HG02885 (cell line): ENCODE measurements at regions not wholly inside any gene's neighbourhood (a gene's known extent, or its start where the extent isn't known, plus 50 kb on each side); places are given as distances from the start of the nearest gene placed in this dataset.

Source experiments
- ATAC-seq: cut with Tn5 transposase; IDR thresholded peaks from one replicate; pipeline ENCODE4 v1.9.1; 2021; ENCODE audit warnings: mild to moderate bottlenecking; ENCODE audit not compliant: unreplicated experiment, poor library complexity

DNA sequence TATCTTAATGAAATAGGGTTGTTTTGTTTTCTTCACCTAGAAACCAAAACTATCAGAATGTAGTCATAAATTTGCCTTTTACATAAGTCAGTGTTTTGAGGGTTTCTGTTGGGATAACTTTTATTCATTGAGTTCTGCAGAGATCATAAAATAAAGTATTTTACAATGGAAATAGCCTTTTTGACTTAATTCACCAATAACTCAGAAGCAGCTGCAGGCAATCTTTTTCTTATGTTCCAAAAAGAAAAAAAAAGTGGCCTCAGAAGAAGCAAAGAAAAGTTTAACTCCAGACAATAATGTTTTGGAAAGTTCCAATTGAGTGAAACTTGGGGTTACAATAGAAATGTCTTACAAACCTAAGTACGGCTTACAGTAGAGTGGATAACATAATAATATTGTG is 491.7 kb upstream of the NRP1 start:
- ATAC-seq, result no peak

DNA sequence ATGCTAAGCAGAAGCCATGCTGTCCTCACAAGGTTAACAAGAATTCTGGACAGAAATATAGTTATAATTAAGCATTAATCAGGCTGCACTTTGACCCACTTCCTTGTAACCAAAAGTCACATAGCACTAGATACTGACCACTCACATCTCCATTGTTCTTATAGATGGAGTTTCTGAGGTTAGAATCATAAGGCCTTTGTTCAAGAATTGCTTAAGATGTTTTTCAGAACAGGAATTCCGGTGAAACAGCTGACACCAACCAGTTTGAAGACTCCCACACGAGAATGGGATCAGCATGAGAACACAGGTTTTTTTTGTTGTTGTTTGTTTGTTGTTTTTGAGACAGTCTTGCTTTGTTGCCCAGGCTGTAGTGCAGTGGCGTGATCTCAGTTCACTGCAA is 488.3 kb upstream of the NRP1 start:
- ATAC-seq, result no peak

DNA sequence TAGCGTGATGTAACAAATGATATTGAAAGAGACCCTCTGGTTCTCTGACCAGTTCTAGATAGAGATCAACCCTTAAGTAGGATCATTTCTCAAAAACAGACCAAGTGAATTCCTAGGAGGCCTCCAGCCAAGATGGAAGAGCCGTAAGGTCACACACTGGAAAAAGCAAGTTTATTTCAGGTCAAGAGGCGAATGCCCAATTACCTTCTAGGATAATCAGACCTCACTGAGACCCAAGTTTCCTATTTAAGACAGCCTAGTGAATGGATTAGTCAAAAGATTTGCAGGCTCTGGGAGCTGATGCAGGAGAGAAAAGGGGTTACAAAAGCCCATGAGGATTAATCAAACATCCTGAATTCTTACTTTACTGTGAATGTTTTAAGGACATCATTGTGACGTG is 486.1 kb upstream of the NRP1 start:
- no peak for ATAC-seq

DNA sequence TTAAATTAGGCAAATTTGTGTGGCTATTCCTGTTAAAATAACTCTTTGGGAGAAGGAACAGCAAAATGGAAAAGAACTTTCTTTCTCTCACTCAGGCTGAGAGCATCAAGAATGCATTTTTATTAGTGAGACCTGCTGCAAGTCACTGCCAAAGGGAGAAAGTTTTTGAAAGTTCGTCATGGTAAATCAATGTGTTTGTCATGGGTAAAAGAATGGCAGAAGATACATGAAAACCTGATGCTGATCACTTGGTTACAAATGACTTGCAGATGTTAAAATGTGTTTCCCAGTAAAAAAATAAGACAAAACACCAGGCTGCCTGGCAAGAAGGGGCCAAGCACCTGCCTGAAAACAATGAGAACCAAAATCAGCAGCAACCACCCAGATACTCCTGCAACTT is 484.7 kb upstream of the NRP1 start:
- no peak for ATAC-seq

DNA sequence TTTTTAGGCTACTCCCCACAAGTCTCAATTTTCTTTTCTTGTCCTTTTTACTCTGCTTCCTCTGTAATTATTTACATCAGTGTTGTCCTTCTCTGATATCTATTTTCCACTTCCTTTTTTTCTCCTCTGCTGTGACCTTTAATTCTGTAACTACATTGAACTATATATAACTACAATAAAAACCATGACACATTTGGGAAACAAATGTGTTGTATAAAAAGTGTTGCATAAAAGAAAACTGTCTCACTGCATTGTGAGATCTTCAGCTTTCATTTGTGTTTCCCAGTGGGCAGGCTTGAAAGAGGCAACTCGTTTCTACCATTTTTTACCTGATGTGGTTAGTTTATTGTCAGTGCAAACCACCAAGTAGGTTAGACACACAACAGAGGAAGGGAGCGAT is 483.9 kb upstream of the NRP1 start:
- no peak for ATAC-seq

DNA sequence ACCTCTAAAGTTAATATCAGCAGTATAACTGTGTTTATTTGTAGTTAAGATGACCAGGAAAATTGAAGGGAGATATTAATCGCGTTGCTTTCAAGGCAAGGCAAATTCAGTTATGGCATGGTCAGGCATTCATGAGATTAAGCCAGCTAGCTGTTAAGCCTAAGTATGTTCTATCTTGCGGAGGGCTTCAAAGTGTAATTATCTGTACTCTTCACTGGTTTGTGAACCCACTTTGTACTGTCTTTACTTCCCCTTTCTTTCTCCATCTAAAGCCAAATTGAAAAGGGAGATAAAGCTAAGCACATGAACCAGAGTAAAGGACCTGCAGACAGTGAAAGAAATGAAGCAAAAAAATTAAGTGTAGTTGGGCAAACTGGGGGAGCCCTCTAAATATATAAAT is 483.1 kb upstream of the NRP1 start:
- no peak for ATAC-seq

DNA sequence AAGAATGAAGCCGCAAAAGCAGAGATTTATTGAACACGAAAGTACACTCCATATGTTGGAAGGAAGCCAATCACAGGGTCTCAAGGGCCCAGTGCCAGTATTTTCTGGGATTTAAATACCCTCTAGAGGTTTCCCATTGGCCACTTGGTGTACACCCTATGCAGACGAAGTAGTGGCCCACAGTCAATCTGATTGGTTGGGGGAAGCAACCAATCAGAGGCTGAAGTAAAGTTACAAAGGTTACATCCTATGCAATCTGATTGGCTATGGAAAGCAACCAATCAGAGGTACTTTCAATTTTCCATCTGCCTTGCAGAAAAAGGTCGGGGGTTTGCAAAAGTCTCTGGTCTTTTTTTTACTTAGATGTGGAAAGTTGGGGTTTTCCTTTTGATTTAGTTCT is 481.3 kb upstream of the NRP1 start:
- no peak for ATAC-seq

DNA sequence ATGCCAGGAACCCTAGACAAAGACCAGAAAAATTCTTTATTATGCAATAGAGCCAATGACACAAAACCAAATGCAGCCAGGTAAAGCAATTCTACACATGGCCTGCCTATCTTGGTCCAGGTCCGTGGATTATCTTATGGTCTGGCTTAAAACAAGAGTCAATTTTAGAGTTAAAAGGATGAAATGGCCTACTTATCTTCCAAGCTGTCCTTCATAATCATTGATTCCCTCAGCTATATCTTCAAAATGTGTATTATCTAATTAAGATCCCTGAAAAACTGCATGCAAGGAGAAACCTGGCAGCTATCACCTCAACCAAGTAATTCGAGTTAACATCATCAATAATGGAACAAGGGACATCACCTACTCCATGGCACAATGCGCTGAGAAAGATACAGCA is 479.4 kb upstream of the NRP1 start:
- ATAC-seq, result no peak

DNA sequence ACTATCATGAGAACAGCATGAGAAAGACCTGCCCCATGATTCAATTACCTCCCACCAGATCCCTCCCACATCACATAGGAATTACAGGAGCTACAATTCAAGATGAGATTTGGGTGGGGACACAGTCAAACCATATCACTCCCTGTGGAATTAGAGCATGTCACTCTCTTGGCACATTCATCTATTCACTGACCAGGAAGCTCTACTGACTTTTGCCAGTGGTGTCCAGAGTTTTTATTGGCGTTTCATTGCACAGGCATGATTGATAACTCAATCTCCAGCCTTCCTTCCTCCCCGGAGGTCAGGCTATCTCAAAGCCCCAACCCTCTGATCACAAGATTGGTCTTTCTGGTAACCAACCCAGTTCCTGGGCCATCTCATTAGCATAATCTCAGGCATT is 478.9 kb upstream of the NRP1 start:
- ATAC-seq, result no peak

DNA sequence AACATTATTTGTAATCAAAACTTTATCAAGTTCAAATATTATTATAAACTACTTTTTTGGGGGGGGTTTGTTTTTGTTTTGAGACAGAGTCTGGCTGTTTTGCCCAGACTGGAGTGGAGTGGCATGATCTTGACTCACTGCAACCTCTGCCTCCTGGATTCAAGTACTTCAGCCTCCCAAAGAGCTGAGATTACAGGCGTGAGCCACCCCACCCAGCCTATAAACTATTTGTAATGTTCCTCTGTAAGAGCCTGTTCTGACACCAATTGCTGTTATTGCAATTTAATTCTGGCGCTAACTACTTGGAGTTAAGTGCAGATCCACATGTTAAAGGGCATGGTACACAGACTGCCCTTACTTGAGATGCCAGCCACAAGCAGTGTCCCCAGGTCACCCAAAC is 478.1 kb upstream of the NRP1 start:
- ATAC-seq, result no peak

DNA sequence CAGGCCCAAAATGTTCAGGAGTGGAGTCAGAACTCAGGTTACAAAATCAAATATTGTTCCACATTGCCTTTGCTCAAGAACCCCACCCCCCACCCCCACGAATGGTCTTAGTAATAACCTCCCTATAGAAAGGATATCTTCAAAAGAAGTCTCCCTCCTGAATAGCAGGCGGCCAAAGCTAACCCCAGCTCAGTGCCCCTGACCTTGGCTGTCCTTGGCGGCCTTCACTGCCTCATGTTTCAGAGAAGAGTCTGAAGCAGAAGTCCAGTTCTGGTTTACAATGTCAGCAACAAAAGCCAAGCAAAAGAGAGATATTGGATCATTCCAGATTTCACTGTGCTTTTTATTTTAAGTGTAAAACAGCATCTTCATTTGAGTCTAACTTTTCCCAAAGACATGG is 476.5 kb upstream of the NRP1 start:
- no peak for ATAC-seq

DNA sequence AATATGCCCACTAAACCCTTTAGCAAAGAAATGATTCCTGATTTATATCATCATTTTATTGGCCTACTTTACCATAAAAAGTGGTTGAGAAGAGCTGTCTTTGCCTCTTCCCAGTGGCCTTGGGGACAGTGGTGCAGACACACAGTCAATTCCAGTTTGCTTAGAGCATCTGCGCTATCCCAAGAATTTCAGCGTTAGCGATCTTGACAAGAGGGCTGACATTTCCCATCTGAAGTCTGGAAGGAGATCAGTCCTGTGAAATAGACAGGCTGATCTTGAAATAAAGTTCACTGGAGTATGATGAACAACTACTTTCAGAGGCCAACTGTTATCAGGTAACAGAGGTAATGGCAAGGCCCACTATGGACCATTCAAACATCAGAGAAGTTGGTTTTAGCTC is 475.3 kb upstream of the NRP1 start:
- ATAC-seq, result no peak

DNA sequence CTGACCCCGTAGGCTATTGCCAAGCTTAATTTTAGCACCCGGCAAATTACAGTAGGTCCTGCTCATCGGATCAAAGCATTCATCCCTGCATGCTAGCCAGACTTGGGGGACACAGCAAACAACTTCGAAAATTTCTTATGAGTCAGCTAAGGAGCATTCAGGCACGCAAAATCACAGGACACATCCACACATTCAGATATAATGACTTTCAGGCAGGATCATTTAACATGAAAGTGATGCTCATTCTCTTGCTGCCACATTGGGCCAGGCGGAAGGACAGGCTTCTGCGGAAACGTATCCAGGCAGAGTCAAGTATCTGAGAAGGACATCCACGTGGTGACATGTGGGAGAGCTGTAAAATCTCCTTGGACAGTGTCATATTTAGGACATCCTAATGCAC is 474.0 kb upstream of the NRP1 start:
- ATAC-seq, result no peak

DNA sequence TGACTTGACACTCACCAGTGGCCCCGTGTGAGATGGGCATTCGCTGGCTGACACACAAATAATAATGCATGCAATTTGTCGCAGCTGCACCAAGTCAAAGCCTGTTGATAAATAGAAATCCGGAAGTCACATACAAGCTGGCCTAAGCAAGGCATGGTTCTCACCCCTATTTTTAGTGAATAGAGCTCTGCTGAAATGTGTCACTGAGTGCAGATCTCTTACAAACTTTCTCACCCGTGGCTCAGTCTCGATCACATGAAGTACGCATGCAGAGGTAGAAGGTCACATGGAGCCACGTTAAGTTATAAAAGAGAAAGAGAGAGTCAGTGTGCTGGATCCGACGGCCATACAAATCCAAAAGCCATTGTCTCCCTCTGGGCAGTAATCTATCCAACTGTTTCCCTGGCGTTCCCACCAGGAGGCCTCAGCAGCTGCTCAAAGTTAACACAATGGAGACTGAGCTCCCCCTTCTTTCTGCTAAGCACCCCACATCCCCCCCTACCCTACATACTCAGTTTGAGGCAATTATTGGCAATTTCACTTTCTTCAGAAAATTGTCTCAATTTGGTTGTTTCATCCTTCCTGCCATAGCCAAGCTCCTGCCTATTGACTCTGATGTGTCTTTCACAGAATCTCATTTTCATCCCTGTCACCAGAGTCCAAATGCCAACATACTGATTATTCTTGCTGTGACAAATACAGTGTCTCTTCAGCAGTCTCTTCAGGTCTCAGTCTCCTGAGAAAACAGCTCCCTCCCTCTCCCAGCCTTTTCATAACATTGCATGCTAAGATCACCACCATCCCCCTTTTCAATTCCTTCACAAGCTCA is 473.3 kb upstream of the NRP1 start:
- no peak for ATAC-seq

DNA sequence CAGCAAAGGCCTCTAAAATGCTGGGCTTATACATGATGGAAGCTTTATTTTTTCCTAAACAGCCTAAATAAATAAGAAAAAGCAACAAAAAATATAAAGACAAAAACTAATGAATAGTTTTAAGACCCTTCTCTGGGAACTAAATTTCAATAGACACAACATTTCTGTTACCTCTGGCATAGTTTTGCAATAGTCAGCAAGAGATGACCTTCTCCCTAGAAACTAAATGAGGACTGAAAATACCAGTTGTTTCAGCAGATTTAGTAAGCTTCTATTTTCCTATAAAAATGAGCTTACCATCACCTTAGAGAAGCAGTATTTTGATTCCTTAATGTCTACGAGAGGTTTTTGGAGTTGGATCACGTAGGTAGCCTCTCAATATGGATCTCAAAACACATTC is 471.4 kb upstream of the NRP1 start:
- no peak for ATAC-seq

DNA sequence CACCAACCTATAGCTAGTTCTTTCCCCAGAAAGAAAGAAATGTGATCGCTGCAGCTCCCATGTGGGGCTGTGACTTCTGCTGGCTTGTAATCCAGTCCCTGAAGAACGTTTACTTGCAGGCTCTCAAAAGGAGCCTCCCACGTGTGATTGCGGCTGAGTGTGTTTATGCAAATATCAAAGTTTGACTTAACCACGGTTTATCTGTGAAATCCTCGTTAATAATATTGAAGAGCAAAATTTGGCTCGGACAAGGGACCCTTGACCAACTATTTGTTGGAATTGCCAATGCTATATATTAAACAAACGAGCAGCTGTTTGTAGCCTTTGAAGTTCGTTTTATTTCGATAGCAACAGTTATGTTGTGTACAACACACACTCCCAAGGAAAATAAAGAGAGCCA is 470.1 kb upstream of the NRP1 start:
- ATAC-seq, result no peak

DNA sequence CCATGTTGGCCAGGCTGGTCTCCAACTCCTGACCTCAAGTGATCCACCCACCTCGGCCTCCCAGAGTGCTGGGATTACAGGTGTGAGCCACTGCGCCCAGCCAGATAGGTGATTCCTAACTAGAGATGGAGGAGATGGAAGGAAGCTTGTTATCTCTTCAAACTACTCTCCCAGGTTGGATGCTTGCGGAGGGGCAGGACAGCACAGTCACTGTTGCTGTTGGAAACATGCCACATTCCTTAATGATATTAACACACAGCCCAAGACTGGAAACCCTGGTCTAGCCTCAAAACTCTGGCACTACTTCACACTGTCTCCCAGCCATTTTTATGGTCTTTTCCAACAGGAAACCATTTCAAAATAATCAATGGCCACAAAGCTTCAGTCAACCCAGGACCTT is 468.8 kb upstream of the NRP1 start:
- no peak for ATAC-seq

DNA sequence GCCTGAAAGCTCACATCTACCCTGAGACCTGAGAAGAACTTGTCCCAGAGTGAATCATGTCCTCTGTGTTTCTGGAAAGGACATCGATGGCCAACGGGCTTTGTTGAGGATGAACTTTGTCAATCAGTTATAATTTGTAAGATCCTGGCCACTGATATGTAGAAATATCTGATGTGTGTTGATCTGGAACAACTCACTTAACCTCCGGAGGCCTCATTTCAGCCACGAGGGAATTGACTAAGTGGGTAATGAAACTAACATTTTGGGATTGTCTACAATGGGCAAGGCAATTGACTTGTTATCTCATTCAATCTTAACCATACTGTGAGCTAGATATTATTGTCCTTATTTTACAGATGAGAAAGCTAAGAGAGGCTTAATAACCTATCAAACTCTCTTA is 468.1 kb upstream of the NRP1 start:
- no peak for ATAC-seq

DNA sequence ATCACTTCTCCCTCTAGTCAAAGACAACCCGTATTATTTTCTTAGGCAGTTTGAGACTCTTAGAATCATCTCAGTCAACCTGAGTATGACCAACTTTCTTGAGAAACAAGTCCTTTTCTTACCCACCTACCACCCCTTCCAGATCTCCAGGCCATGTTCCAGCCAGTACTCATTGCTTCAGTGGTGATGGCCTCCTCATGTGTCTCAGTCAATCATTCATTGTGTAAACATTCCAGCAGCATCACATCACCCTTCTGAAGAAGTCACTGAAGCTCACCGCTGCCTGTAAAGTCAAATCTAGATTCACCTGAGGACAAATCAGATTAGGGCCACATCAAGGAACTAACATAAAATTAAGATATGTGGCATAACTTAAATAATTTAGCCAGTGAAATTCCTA is 467.2 kb upstream of the NRP1 start:
- ATAC-seq, result no peak

DNA sequence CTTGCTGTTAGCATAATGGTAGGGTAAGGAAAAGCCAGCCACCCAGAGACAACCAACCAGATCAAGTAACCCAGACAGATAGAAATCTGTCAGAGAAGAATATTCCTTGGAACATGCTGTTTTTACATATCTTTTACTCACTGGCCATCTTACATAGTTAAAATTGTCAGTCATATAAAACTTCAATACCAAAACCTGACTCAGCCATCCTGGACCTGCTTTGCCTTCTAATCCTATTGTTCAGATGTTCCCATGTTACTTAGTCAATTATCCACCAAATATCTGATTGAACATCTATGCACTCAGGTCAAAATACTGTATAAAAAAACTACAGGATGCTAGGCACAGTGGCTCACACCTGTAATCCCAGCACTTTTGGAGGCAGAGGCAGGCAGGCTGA is 466.5 kb upstream of the NRP1 start:
- no peak for ATAC-seq

DNA sequence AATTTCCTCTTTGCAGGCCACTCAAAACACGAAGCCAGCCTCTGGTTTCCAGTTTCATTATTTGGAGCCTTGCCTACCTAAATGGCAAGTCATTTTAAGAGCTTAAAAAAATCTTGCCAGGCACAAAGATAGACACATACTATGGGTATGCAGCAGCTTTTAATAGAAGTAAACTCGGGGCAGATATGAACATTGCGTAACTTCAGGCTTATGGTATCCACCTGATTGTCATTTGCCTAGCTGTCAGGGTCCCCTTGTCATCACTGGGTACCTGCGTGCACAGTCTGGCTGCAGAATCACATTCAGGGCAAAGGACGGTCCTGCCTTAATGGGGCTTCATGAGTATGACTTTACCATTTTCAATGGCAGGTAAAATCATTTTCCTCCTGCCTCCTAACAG is 466.1 kb upstream of the NRP1 start:
- ATAC-seq, result no peak

DNA sequence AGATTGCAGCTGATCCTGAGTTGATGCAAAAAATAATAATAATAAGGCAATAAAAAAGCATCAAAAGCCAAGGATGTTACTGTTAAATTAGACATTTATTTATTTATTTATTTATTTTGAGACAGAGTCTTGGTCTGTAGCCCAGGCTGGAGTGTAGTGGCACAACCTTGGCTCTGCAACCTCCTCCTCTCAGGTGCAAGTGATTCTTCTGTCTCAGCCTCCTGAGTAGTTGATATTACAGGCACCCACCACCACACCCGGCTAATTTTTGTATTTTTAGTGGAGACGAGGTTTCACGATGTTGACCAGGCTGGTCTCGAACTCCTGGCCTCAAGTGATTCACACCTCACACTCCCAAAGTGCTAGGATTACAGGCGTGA is 465.5 kb upstream of the NRP1 start:
- ATAC-seq, result no peak
